HPDE6-E6E7 (cell line): ENCODE measurements at regions not wholly inside any gene's neighbourhood (a gene's known extent, or its start where the extent isn't known, plus 50 kb on each side); places are given as distances from the start of the nearest gene placed in this dataset.
"Not testable (repeated sequence)": the region's sequence is repeated elsewhere in the genome, so short reads cannot be mapped to it uniquely, and the experiment has no call there.

Experiments
- DNase-seq: peaks from one replicate; pipeline ENCODE4 v3.0.0; 2011; ENCODE audit warnings: missing footprints; ENCODE audit errors: extremely low spot score

DNA sequence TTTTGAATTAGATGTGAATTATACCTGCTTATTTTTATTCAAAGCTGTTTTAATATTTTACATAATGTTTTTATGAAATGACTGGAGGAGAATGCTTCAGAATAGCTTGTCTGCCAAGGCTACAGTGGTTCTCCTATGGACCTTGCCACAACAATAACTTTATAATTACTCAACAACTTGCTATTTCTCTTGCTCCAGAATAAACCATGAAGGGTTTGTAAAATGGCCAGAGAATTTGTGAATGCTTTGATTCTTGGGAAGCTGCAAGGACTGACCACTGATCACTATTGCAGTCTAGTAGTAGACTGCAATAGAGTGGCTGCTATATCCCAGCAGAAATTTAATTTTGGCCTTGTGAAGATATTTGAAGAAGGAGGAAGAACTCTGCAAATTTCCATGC, 199.7 kb downstream of the FAT3 start:
- no peak for DNase-seq

DNA sequence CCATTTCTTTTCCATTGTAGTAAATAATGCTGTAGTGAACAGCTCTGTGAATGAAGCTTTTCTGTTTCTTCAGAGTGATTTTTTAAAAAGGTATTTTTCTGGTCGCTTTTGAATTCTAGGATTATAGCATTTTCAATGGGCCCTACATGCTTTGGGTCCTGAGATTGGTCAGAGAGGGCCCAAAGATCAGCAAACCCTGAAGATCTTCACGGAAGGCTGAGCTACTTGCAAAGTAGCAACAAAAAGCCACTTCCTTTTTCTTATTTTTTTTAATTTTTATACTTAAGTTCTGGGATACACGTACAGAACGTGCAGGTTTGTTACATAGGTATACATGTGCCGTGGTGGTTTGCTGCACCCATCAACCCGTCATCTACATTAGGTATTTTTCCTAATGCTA, 200.5 kb downstream of the FAT3 start:
- DNase-seq = no peak

DNA sequence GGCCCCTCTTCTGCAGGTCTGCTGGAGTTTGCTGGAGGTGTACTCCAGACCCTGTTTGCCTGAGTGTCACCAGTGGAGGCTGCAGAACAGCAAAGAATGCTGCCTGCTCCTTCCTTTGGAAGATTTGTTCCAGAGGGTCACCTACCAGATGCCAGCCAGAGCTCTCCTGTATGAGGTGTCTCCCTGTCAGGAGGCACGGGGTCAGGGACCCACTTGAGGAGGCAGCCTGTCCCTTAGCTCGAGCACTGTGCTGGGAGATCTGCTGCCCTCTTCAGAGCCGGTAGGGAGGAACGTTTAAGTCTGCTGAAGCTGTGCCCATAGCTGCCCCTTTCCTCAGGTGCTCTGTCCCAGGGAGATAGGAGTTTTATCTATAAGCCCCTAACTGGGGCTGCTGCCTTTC, 207.9 kb downstream of the FAT3 start:
- no peak for DNase-seq

DNA sequence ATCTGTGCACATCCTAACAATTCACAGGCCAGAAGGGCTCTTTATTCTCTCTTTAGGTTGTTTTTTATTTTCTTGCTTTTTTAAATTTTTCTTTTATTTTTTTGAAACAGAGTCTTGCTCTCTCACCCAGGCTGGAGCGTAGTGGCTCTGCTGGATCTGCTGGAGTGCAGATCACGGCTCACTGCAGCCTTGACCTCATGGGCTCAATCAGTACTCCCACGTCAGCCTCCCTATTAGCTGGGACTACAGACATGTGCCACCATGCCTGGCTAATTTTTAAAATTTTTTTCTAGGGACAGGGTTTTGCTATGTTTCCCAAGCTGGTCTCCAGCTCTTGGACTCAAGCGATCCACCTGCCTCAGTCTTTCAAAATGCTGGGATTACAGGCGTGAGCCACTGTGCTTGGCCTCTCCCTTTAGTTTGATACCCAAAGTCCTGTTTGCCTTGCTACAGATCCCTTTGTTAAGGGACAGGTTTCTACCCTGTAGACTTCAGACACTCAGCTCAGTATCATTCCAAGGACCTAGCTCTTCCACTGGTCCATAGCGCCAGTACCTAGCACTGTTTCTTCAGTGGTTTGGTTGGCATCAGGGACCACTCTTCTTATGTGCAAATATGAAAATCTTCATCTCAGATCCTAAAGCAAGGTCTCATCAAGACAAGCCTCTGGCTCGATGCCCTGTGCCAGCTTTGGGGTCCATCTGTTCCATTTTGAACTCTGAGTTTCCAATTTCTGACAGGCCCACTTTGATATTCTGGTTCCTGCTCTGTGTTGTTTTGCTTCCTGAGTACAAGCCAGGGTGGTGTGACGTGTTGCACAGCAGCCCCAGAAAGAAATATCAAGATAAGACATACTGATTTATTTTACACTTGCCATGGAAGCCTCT, 211.7 kb downstream of the FAT3 start:
- DNase-seq = no peak

DNA sequence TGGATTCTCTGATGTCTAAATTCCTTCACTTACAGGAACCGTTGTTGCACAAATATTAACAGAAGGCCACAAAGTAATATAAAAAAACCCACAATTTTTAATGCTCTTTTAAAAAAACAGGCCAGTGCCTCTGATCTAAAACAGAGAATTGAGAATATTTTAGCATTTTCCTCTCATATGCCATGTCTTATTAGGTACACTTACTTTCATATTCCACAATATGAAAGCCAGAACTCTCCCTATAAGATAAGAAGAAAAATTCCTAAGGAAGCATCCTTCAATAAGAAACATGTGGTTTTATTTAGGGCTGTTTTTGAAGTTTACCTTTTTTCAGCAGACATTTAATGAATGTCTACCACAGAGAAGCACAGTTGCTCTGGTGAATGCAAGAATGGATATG, 214.5 kb downstream of the FAT3 start:
- DNase-seq = no peak

DNA sequence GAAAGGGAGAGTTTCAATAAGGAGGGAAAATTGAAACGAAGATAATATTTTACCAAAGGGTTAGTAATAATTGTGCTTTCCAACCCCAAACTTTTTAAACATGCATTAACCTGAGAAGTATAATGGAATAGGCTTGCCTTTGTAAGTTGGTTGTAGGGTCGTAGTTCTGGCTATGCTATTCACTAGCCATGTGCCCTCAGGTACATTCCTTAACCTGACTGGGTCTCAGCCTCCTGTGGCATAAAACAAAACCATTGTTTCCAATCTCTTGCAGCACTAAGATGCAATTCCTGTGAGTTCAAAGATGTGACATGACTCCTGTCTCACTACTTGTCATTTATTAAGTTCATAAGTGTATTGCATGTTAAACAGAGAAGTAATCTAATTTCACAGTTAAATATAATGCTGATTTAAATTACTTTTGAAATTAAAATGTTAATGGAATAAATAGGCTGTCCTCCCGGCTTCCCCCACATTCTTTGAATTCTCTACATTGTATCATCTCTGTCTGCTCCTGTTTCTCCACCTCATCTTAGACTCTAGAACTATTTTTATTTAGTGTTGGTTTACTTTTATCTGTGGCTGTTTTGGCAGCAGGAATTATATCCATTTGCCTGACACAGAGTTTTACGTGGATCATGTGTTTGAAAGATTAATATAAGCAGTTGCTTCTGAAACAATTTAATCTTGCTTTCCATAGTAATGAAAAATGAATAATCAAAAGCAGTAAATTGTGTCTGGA, 216.3 kb downstream of the FAT3 start:
- no peak for DNase-seq

DNA sequence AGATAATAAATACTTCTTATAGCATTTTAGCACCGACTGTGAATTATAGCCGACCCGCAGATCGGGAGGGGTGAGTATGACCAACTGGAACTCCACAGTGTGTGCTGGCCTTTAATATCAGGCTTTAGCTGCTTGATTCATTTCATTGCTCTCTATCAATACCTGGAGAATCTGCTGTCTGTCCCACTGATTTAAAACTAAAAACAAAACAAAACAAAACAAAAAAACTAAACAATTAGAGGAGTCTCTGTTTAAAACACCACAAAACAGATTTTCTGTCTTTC, 216.8 kb downstream of the FAT3 start:
- DNase-seq = no peak

DNA sequence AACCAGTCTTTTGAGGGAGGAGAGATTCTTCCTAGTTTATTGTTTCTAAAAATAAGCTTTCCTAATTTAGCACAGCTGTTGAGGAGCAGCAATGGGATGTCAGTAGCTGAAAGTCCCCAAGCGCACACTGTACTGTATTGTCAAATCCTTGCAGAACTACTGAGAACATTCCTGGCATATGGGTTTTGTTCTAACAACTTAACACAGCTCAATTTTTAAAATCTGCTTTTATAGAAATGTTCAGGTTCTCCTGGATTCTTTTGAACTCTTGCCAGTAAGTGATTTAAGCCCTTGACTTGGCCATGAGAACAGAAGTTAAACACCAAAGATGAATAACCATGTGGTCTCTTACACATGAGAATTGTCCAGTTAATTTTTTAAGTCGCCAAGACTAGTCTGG, 218.6 kb downstream of the FAT3 start:
- DNase-seq = no peak

DNA sequence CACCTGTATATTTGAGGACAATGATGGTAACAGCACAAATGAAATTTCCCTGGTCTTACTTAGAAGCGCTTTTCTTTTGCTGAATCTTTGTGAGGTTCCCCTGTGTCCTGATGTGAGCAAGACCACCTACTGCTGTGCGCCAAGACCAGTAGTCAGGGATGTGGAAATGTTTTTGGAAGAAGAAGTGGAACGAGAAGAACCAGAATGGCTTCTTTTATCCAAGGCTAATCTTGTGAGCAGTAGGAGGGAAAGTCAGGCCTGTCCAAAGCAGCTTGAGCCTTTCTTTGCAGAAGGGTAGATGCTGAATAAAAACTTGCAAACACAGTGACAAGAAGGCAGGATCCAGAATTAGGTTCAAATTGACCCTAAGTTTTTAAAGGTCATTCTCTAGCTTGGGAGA, 223.0 kb downstream of the FAT3 start:
- no peak for DNase-seq

DNA sequence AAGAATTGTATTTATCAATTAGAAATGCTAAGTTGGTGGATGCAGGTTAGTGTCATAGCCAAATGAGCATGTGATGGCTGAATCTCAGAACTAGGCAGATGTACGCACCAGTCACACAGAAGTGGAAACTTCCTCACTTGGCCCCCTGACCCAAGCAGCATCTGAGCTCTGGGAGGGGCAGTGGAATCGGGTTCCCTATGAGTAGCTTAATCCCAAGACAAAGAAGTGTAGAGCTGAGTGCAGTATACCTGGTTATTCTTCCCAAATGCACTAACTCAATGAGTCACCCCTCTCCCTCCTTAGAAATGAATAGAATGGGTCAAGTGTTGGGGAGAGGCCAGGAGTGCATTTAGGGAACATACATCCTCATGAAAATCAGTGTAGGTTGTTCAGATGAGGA, 224.6 kb downstream of the FAT3 start:
- DNase-seq = no peak

DNA sequence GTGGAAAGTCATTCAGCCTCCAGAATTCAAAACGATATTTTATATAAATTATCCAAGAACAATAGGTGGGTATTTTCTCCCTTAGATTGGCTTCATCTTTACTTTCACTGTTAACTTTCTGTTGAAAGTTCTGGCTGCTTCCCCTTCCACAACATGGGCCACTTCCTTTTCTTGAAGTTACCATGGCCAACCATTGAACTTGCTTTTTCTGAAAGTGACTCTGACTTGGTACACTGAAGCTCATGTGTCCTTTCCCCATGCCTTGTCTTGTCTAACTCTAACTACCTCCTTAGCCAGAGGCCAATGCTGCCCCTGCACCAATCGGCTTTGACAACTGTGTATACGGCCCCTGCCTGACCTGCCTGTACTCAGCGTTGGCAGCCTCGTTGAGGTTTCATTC, 225.2 kb downstream of the FAT3 start:
- no peak for DNase-seq

DNA sequence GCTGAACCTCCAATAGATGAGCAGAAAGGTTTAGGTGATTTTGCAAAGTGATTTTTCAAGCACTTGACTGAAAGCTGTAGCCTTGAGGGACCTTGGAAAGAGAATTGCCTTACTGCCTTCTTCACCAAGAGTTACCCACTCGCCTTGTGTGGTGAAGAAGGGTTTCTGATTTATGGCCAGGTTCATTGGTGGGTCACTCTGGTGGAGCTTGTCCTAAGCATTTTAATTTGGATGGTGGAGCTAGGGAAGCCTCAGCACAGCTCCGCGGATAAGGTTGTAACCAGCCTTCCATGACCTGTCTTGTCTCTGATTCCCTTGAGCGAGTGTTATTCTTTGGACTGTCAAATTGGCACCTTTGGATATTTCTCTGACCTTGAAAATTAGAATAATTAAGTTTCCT, 226.4 kb downstream of the FAT3 start:
- no peak for DNase-seq

DNA sequence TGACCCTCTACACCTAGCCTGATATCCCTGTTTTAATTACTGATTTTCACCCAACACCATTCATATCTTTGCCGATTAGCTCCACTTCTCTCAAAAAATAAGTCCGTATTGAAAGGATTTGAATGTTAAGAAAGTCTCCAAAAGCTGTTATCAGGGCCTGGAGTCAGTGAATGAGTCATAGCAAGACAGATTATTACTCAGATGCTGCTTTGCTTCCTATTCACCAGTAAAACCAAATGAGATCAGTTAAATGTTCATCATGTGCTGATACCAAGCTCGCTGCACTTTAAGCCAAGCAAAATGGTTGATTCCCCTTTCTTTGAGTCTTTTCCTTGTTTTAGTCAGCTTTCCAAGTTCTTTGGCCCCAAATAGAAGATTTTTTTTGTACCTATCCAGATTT, 228.4 kb downstream of the FAT3 start:
- peak; percentile 42 for DNase-seq

DNA sequence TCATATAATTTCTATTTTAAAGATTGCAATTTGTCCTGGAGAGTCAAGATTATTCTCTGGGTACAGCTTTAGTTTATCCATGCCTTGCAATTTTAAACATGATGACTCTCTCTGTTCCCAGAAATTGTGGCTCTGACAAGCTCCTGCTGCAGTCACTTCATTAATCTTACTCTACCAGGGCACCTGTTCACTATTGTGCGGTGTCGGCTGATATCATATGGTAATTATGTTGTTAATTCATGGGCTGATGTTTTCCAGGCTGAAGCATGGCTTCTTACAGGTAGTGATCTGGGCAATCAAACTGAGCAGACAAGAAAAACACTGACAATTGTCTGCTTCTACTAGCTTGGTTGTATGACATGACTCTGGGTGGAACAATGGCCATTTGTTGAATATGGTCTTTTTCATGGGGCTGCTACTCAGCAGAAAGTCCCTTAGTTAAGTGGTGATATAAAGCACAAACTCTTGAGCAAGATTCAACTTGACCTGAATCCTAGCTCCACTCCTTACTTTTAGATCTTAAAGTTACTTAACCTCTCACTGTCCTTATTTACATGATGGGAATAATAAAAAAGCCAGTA, 230.7 kb downstream of the FAT3 start:
- DNase-seq = no peak

DNA sequence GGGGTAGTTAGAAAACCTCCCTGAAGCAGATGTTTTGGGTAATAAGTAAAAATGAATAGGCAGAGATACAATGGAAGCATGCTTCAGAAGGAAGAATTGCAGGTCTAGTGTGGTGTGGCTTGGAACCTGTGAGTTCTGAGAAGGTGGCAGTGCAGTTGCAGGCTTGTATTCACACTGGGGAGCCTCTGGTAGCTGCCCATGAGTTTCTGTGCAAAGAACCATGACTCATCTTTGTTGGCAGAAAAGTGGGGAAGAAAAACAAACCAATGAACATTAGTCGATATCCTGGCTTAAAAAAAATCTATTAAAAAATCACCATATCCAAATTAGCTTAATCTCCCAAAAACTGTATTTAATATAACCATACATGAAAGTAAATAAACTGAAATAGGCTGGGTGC, 232.6 kb downstream of the FAT3 start:
- DNase-seq = no peak

DNA sequence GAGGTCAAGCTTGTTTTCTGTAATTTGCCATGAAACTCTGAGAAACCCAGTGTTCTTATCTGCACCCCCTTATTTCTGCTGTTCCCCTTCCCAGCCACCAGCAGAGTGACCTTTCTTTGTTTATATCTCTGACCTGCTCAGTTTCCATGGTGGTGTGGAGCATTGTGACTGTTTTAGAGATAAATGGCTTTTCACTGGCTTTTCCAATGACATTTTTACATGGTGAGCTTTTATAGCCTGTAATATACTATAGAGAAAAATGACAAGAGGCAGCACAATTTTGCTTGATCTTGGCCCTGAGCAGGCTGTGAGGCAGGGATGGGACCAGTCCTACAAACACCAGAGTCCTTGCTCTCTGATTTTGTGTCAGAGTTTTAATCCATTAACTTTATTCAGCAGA, 233.9 kb downstream of the FAT3 start:
- DNase-seq = no peak

DNA sequence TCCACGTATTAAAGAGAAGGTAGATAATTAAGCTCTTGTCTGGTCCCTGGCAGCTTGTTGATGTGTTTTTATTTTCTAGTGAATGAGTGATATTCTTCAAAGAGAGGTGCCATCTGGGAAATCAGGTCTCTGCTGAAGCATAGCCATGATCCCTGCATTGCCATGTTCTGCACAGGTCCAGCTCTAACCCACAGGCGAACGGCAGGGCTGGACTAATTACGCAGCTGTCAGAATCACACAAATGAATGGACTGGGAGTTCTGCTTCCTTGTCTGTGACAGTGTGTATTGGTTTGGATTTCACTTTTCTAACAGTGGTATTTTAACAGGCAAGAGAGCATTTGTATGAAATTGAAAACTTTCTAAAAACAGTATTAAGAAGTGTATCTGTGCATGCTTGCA, 235.6 kb downstream of the FAT3 start:
- no peak for DNase-seq

DNA sequence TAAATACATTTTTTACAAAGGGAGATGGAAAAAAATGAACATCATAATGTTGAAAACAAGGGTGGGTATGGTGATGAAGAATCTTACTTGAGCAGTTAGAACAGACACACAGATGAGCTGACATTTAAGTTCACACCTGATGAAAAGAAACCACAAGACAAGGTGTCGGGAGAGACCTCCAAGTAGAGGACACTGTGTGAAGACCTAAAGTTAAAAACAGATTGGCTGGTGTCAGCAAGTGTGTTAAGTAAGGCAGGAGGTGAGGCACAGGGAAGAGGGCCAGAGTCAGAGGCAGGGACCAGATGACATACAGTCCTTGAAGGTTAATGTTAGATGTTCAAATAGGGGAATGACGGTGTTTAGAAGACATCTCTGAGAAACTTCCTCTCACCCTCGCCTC, 236.8 kb downstream of the FAT3 start:
- no peak for DNase-seq

DNA sequence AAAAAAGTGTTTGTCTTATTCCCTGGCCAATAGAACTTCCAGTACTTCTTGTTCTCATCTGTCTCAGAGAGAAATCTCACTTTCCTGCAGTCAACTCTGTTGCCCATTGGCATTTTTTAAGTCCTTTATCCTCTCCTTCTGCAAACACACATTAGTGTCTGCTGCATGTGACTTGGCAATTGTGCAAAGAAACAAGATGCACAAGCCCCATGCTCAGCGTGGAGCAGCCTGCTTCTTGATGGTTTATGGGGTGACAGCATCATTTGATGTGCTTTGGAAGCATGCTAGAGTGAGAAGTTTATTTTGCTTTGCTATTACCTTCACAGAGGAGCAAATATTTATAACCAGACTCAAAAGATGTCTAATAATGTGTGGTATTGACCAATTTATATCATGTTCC, 238.2 kb downstream of the FAT3 start:
- no peak for DNase-seq

DNA sequence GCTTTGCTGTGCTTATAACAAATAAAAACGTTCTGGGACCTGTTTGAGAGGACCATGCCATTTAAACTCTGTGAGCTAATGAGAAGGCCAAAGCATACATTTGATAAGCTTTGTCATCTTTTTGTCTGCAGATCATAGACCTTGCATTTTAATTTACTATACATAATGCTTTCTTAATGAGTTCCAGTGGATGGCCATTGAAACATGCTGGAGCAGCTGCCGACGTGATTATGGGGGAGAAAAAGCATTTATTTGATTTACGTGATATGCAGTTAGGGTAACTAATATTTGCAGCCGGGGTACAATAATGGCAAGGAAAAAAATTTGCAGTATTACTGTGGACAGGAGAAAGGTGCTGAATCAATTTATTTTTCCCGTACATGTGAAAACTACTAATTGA, 240.2 kb downstream of the FAT3 start:
- DNase-seq = no peak

DNA sequence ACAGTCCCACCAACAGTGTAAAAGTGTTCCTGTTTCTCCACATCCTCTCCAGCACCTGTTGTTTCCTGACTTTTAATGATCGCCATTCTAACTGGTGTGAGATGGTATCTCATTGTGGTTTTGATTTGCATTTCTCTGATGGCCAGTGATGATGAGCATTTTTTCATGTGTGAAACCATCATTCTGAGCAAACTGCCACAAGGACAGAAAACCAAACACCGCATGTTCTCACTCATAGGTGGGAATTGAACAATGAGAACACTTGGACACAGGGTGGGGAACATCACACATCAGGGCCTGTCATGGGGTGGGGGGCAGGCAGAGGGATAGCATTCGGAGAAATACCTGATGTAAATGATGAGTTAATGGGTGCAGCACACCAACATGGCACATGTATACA, 240.8 kb downstream of the FAT3 start:
- DNase-seq = not testable (repeated sequence)

DNA sequence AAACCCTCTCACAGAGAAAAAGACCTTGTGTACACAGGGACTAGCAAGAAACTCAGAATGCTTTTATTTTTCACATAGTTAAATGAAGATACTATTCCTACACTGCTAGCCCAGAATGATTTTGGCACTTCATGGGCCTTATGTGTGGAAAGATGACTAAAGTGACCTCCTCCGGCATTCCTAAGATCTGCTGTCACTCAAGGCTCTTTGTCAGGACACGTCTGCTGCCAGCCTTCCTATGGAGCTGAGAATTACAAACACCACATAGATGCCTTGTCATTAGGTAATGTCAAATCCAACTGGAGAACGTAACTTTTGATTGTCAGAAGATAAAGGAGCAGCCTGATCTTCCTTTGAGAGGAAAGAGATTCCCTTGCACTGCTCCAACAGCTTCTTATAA, 249.1 kb downstream of the FAT3 start:
- peak; percentile 50 for DNase-seq

DNA sequence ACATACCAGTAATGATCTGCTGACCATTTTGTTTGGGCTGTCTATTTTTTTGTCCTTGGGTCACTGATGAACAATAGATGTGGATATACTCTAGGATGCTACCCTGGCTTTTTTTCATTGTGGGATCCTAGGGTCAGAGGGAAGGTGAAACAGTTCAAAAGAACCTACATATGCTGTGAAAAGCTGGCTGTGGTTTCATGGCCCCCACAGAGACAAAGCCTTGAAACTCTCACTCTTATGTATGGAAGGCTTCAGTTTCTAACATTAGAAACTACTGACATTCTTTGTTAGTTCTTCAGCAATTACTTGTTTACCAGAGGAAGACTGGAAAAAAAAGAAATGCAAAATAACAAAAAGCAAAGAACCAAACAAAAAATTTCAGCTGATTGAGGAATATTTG, 250.7 kb downstream of the FAT3 start:
- DNase-seq = no peak
